B cell (primary cell): ENCODE measurements at regions not wholly inside any gene's neighbourhood (a gene's known extent, or its start where the extent isn't known, plus 50 kb on each side); places are given as distances from the start of the nearest gene placed in this dataset.

Experiments
- CTCF ChIP-seq: fragments of 200-600 bp; IDR thresholded peaks from one replicate; pipeline ENCODE4 v1.8.0; 2022; ENCODE audit warnings: antibody characterized with exemption, mild to moderate bottlenecking
- EZH2 ChIP-seq: IDR thresholded peaks from 2 replicates; pipeline ENCODE4 v1.6.1; 2012; ENCODE audit warnings: borderline replicate concordance, low read depth, mild to moderate bottlenecking, moderate library complexity, low read length; ENCODE audit not compliant: insufficient read depth, poor library complexity, severe bottlenecking

- no peak for TF ChIP-seq EZH2
- TF ChIP-seq CTCF: no peak
Observed at GRCh38 chr10:60705376-60705775, 72.9 kb upstream of the CDK1 start.
